B cell (primary cell): ENCODE measurements at regions not wholly inside any gene's neighbourhood (a gene's known extent, or its start where the extent isn't known, plus 50 kb on each side); places are given as distances from the start of the nearest gene placed in this dataset.

Experiments used
- ATAC-seq: fragments of 200-7000 bp; cut with Tn5 transposase; one replicate; pipeline ENCODE4 v1.10.0; 2021; ENCODE audit warnings: low read depth, mild to moderate bottlenecking, moderate number of reproducible peaks, moderate library complexity
- CTCF ChIA-PET: fragments of 350-600 bp; sonication (Branson Sonifier 250); formaldehyde crosslinking; loops from one replicate; lab custom pipeline; 2021; ENCODE audit warnings: antibody characterized with exemption, inconsistent platforms; lab: Charles Lee
- POLR2A ChIA-PET: fragments of 350-600 bp; sonication (Branson Sonifier 250); formaldehyde crosslinking; loops from one replicate; lab custom pipeline; 2021; ENCODE audit warnings: antibody characterized with exemption; lab: Charles Lee
- DNase-seq: peaks from one replicate; pipeline ENCODE4 v3.0.0; 2013
- H2AFZ ChIP-seq: 2 replicates; pipeline ENCODE4 v1.6.1; 2012; ENCODE audit warnings: mild to moderate bottlenecking, low read depth, low read length; ENCODE audit not compliant: insufficient read depth, poor library complexity, severe bottlenecking
- H3K27ac ChIP-seq, 2 donors: 1 replicate in 1 of 2; 2 replicates in 1 of 2; pipeline ENCODE4 v1.5.1; 2012 to 2013; ENCODE audit warnings: low read length in 2 of 2, mild to moderate bottlenecking in 2 of 2, moderate library complexity in 1 of 2
- H3K27me3 ChIP-seq, 4 experiments: fragments of 200-600 bp in 1 of 4; sonication (generic) in 1 of 4; replicated peaks in 1 of 4; 1 replicate in 2 of 4; 2 replicates in 2 of 4; pipeline versions ENCODE4 v1.6.1 to v1.7.0; 2013 to 2016; ENCODE audit warnings: low read length in 3 of 4, mild to moderate bottlenecking in 2 of 4, mixed read lengths in 1 of 4, moderate library complexity in 1 of 4; ENCODE audit not compliant: insufficient read depth in 4 of 4, control insufficient read depth in 3 of 4; ENCODE audit errors: control extremely low read depth in 1 of 4
- H3K36me3 ChIP-seq, 2 experiments: replicated peaks in 1 of 2; 1 replicate in 1 of 2; 2 replicates in 1 of 2; pipeline versions ENCODE4 v1.6.1 to v1.7.1; 2013; ENCODE audit warnings: low read length in 1 of 2; ENCODE audit not compliant: insufficient read depth in 2 of 2, control insufficient read depth in 1 of 2; ENCODE audit errors: control extremely low read depth in 1 of 2, extremely low read depth in 1 of 2
- H3K4me1 ChIP-seq, 2 donors: fragments of 200-600 bp in 1 of 2; sonication (generic) in 1 of 2; 1 replicate in 1 of 2; 2 replicates in 1 of 2; pipeline versions ENCODE4 v1.5.1 to v1.6.1; 2013 to 2017; ENCODE audit warnings: low read length in 2 of 2; ENCODE audit not compliant: control insufficient read depth in 2 of 2, insufficient read depth in 2 of 2
- H3K4me2 ChIP-seq: replicated peaks from 2 replicates; pipeline ENCODE3; 2012; ENCODE audit warnings: mild to moderate bottlenecking, low read depth, low read length; ENCODE audit not compliant: poor library complexity, severe bottlenecking
- H3K4me3 ChIP-seq, 5 experiments: fragments of 200-600 bp in 1 of 5; sonication (generic) in 1 of 5; 1 replicate in 3 of 5; 2 replicates in 2 of 5; pipeline versions ENCODE4 v1.5.1 to v1.7.0; 2011 to 2016; ENCODE audit warnings: low read length in 4 of 5, mild to moderate bottlenecking in 4 of 5, low read depth in 2 of 5, control low read depth in 1 of 5, moderate library complexity in 1 of 5; ENCODE audit not compliant: insufficient read depth in 1 of 5; ENCODE audit errors: control extremely low read depth in 1 of 5, extremely low read depth in 1 of 5
- H3K79me2 ChIP-seq: fragments of 200-600 bp; sonication (generic); one replicate; pipeline ENCODE4 v1.6.0; 2016; ENCODE audit warnings: low read length; ENCODE audit not compliant: control insufficient read depth, insufficient read depth
- H3K9ac ChIP-seq: fragments of 200-600 bp; sonication (generic); 2 replicates; pipeline ENCODE4 v1.6.1; 2017; ENCODE audit warnings: mild to moderate bottlenecking, low read length, moderate library complexity
- H3K9me3 ChIP-seq, 3 donors: one replicate each; pipeline versions ENCODE4 v1.6.1 to v1.7.1; 2013; ENCODE audit warnings: low read length in 2 of 3; ENCODE audit not compliant: control insufficient read depth in 2 of 3, insufficient read depth in 1 of 3; ENCODE audit errors: control extremely low read depth in 1 of 3
- H4K20me1 ChIP-seq: 2 replicates; pipeline ENCODE4 v1.6.0; 2012; ENCODE audit warnings: mild to moderate bottlenecking, low read length; ENCODE audit not compliant: insufficient read depth, control insufficient read depth, poor library complexity, severe bottlenecking
- H3K27ac Mint-ChIP-seq: one replicate; pipeline ENCODE4 v1.8.0; 2021; ENCODE audit warnings: mixed read lengths
- H3K27me3 Mint-ChIP-seq: one replicate; pipeline ENCODE4 v1.8.0; 2021; ENCODE audit warnings: mixed read lengths
- H3K4me1 Mint-ChIP-seq: one replicate; pipeline ENCODE4 v1.8.0; 2021; ENCODE audit warnings: mixed read lengths
- H3K4me3 Mint-ChIP-seq: one replicate; pipeline ENCODE4 v1.8.0; 2021; ENCODE audit warnings: mixed read lengths
- H3K9me3 Mint-ChIP-seq: one replicate; pipeline ENCODE4 v1.8.0; 2022; ENCODE audit warnings: mixed read lengths; ENCODE audit not compliant: insufficient read depth
- CTCF ChIP-seq: fragments of 200-600 bp; IDR thresholded peaks from one replicate; pipeline ENCODE4 v1.8.0; 2022; ENCODE audit warnings: antibody characterized with exemption, mild to moderate bottlenecking
- EZH2 ChIP-seq: IDR thresholded peaks from 2 replicates; pipeline ENCODE4 v1.6.1; 2012; ENCODE audit warnings: borderline replicate concordance, low read depth, mild to moderate bottlenecking, moderate library complexity, low read length; ENCODE audit not compliant: insufficient read depth, poor library complexity, severe bottlenecking
- WGBS: methylation state at CpG from one replicate; pipeline ENCODE4 v1.1.5; 2013; ENCODE audit warnings: missing lambda C conversion rate; ENCODE audit not compliant: insufficient coverage; 5-methylcytosine and 5-hydroxymethylcytosine counted together
- intact Hi-C: fragments of 100-400 bp; cut with micrococcal nuclease; formaldehyde crosslinking; loops from one replicate; pipeline ENCODE4 v1.10.0; 2022

- Mint-ChIP-seq H3K27me3 (no peaks in the 10 kb centered on the region), H3K27ac (no peak overlapping the region), H3K4me1 (no peaks in the 10 kb centered on the region), H3K9me3 (peaks cover 4% of the 10 kb centered on the region), H3K4me3 (no peak overlapping the region)
- ATAC-seq (no peak), DNase-seq (no peak)
- ChIA-PET CTCF (no interaction called here), POLR2A (no interaction called here)
- no peak overlapping the region for H3K4me2 ChIP-seq
- no peak overlapping the region for H3K4me3 ChIP-seq
- H3K79me2 ChIP-seq: no peaks in the 10 kb centered on the region
- H2AFZ ChIP-seq: no peak overlapping the region
- no peaks in the 10 kb centered on the region for H3K4me1 ChIP-seq
- 100% methylated on average over 3 of the region's 4 CpGs for WGBS
- H3K9me3 ChIP-seq: no peaks in the 10 kb centered on the region
- no peak overlapping the region for H3K27ac ChIP-seq
- TF ChIP-seq EZH2 (no peak), CTCF (no peak)
- no peak overlapping the region for H3K9ac ChIP-seq
- no peaks in the 10 kb centered on the region for H4K20me1 ChIP-seq
- intact Hi-C loops: no loop called here
- no peaks in the 10 kb centered on the region for H3K36me3 ChIP-seq
- no peaks in the 10 kb centered on the region for H3K27me3 ChIP-seq
These were observed 511.8 kb downstream of the ELAVL2 start for GRCh38 chr9:23314247-23314646.

- no peak overlapping the region for H2AFZ ChIP-seq
- POLR2A ChIA-PET: no interaction called here
- no peak overlapping the region for H3K4me2 ChIP-seq
- H3K4me1 Mint-ChIP-seq: no peaks in the 10 kb centered on the region
- no peak overlapping the region for H3K27ac ChIP-seq
- H4K20me1 ChIP-seq: no peaks in the 10 kb centered on the region
- no peak overlapping the region for H3K4me3 Mint-ChIP-seq
- TF ChIP-seq EZH2 (no peak), CTCF (no peak)
- CTCF ChIA-PET: no interaction called here
- no peaks in the 10 kb centered on the region for H3K27me3 Mint-ChIP-seq
- H3K9me3 ChIP-seq: no peaks in the 10 kb centered on the region
- no peak overlapping the region for H3K9ac ChIP-seq
- H3K79me2 ChIP-seq: no peaks in the 10 kb centered on the region
- no peak for DNase-seq
- intact Hi-C loops: no loop called here
- H3K4me1 ChIP-seq: no peaks in the 10 kb centered on the region
- no peak for ATAC-seq
- H3K27me3 ChIP-seq: no peaks in the 10 kb centered on the region
- H3K9me3 Mint-ChIP-seq: no peaks in the 10 kb centered on the region
- H3K4me3 ChIP-seq: no peak overlapping the region
- no peaks in the 10 kb centered on the region for H3K36me3 ChIP-seq
- H3K27ac Mint-ChIP-seq: no peak overlapping the region
These were observed 506.9 kb downstream of the ELAVL2 start for GRCh38 chr9:23319092-23319491.
